IMR-90 (cell line): ENCODE measurements at regions not wholly inside any gene's neighbourhood (a gene's known extent, or its start where the extent isn't known, plus 50 kb on each side); places are given as distances from the start of the nearest gene placed in this dataset.
A peak's percentile ranks its signal among the peaks of the same experiment; 100 is the strongest.

Experiments used
- ATAC-seq: fragments of 200-7000 bp; cut with Tn5 transposase; 2 replicates; pipeline ENCODE4 v1.9.1; 2020; ENCODE audit warnings: low read depth, mild to moderate bottlenecking, moderate library complexity
- BruUV-seq: library from RNA; stranded (reverse); fragments of 400-500 nt; replicated peaks from 2 replicates; lab custom pipeline; 2021; lab: Mats Ljungman, UMichigan
- CTCF ChIA-PET: fragments of 300-600 bp; formaldehyde crosslinking; extraction: SDS; loops from one replicate; lab custom pipeline; 2021; ENCODE audit warnings: antibody characterized with exemption; lab: Yijun Ruan, JAX
- POLR2A ChIA-PET: fragments of 300-600 bp; sonication (Branson Sonifier 250); formaldehyde crosslinking; loops from one replicate; lab custom pipeline; 2022; ENCODE audit warnings: antibody characterized with exemption; ENCODE audit not compliant: unreplicated experiment; lab: Charles Lee
- DNase-seq: peaks from one replicate; pipeline ENCODE4 v3.0.0; 2013
- H2AFZ ChIP-seq: replicated peaks from 2 replicates; pipeline ENCODE3; 2013; ENCODE audit warnings: low read length, mild to moderate bottlenecking; ENCODE audit not compliant: poor library complexity
- H2AK5ac ChIP-seq: 2 replicates; pipeline ENCODE4 v1.6.1; 2013; ENCODE audit warnings: low read depth, low read length, inconsistent platforms
- H2AK9ac ChIP-seq: replicated peaks from 2 replicates; pipeline ENCODE3; 2013; ENCODE audit warnings: mild to moderate bottlenecking, low read depth, low read length, moderate library complexity; ENCODE audit not compliant: poor library complexity
- H2BK120ac ChIP-seq: 2 replicates; pipeline ENCODE4 v1.6.1; 2013; ENCODE audit warnings: low read depth, low read length, inconsistent platforms
- H2BK15ac ChIP-seq: 3 replicates; pipeline ENCODE4 v1.6.1; 2013; ENCODE audit warnings: low read depth, low read length, inconsistent platforms
- H2BK20ac ChIP-seq: 2 replicates; pipeline ENCODE4 v1.6.1; 2013; ENCODE audit warnings: low read depth, mild to moderate bottlenecking, inconsistent platforms, low read length, moderate library complexity
- H2BK5ac ChIP-seq: 2 replicates; pipeline ENCODE4 v1.6.1; 2013; ENCODE audit warnings: mild to moderate bottlenecking, low read depth, low read length, inconsistent platforms; ENCODE audit not compliant: poor library complexity, severe bottlenecking
- H3K14ac ChIP-seq: replicated peaks from 2 replicates; pipeline ENCODE4 v1.6.1; 2013; ENCODE audit warnings: low read depth, low read length, inconsistent platforms
- H3K18ac ChIP-seq: 2 replicates; pipeline ENCODE4 v1.6.1; 2013; ENCODE audit warnings: low read depth, low read length, control low read depth
- H3K23ac ChIP-seq: 2 replicates; pipeline ENCODE4 v1.6.1; 2013; ENCODE audit warnings: low read depth, low read length, inconsistent platforms
- H3K27ac ChIP-seq: 2 replicates; pipeline ENCODE4 v1.5.1; 2013; ENCODE audit warnings: mild to moderate bottlenecking, control low read depth, low read length; ENCODE audit not compliant: insufficient read depth
- H3K27me3 ChIP-seq: 2 replicates; pipeline ENCODE4 v1.6.1; 2013; ENCODE audit warnings: low read length; ENCODE audit not compliant: control insufficient read depth, insufficient read depth
- H3K36me3 ChIP-seq: 2 replicates; pipeline ENCODE4 v1.6.1; 2013; ENCODE audit warnings: low read length, mixed read lengths; ENCODE audit not compliant: control insufficient read depth, insufficient read depth
- H3K4ac ChIP-seq: 2 replicates; pipeline ENCODE4 v1.6.1; 2013; ENCODE audit warnings: low read depth, low read length, inconsistent platforms
- H3K4me1 ChIP-seq: 2 replicates; pipeline ENCODE4 v1.6.1; 2013; ENCODE audit warnings: low read length, mixed read lengths; ENCODE audit not compliant: control insufficient read depth, insufficient read depth
- H3K4me2 ChIP-seq: 2 replicates; pipeline ENCODE4 v1.6.1; 2013; ENCODE audit warnings: low read depth, mild to moderate bottlenecking, control low read depth, low read length, moderate library complexity
- H3K4me3 ChIP-seq: 2 replicates; pipeline ENCODE4 v1.5.1; 2013; ENCODE audit warnings: low read depth, mild to moderate bottlenecking, control low read depth, low read length, moderate library complexity; ENCODE audit not compliant: insufficient read depth
- H3K56ac ChIP-seq: 2 replicates; pipeline ENCODE4 v1.6.1; 2013; ENCODE audit warnings: low read length, inconsistent platforms; ENCODE audit not compliant: insufficient read depth; ENCODE audit errors: extremely low read depth
- H3K79me1 ChIP-seq, 2 experiments: 2 replicates each; pipeline ENCODE4 v1.6.1; 2013; ENCODE audit warnings: low read length in 2 of 2, inconsistent platforms in 1 of 2, low read depth in 1 of 2
- H3K9ac ChIP-seq: 2 replicates; pipeline ENCODE4 v1.6.1; 2013; ENCODE audit warnings: low read depth, low read length, control low read depth
- H3K9me1 ChIP-seq: 2 replicates; pipeline ENCODE4 v1.6.1; 2013; ENCODE audit warnings: low read length, inconsistent platforms; ENCODE audit not compliant: insufficient read depth
- H3K9me3 ChIP-seq: 2 replicates; pipeline ENCODE4 v1.6.1; 2013; ENCODE audit warnings: low read length; ENCODE audit not compliant: control insufficient read depth, insufficient read depth
- H4K20me1 ChIP-seq: 2 replicates; pipeline ENCODE4 v1.6.1; 2013; ENCODE audit warnings: low read length, inconsistent platforms; ENCODE audit not compliant: insufficient read depth
- H4K5ac ChIP-seq: 2 replicates; pipeline ENCODE4 v1.6.1; 2013; ENCODE audit warnings: mild to moderate bottlenecking, low read depth, low read length, control low read depth
- H4K8ac ChIP-seq, 2 experiments: 2 replicates each; pipeline ENCODE4 v1.6.1; 2013; ENCODE audit warnings: low read depth in 2 of 2, low read length in 2 of 2, control low read depth in 1 of 2, inconsistent platforms in 1 of 2
- H4K91ac ChIP-seq: 2 replicates; pipeline ENCODE4 v1.6.1; 2013; ENCODE audit warnings: low read depth, low read length, inconsistent platforms; ENCODE audit not compliant: insufficient read depth
- CEBPB ChIP-seq: IDR thresholded peaks from 2 replicates; pipeline ENCODE4 v1.6.1; 2012; ENCODE audit warnings: low read depth, low read length, improper control_type of control experiment
- CHD1 ChIP-seq: IDR thresholded peaks from 2 replicates; pipeline ENCODE4 v1.6.1; 2012; ENCODE audit warnings: low read depth, low read length, improper control_type of control experiment
- MAFK ChIP-seq: IDR thresholded peaks from 2 replicates; pipeline ENCODE4 v1.6.1; 2012; ENCODE audit warnings: low read depth, low read length, improper control_type of control experiment
- MXI1 ChIP-seq: IDR thresholded peaks from 2 replicates; pipeline ENCODE4 v1.6.1; 2012; ENCODE audit warnings: low read depth, mild to moderate bottlenecking, low read length, moderate library complexity, borderline replicate concordance
- POLR2A ChIP-seq: IDR thresholded peaks from 2 replicates; pipeline ENCODE4 v1.6.1; 2012; ENCODE audit warnings: mild to moderate bottlenecking, low read depth, low read length
- RAD21 ChIP-seq: IDR thresholded peaks from 2 replicates; pipeline ENCODE4 v1.6.1; 2012; ENCODE audit warnings: low read length, improper control_type of control experiment
- RCOR1 ChIP-seq: IDR thresholded peaks from 2 replicates; pipeline ENCODE4 v1.6.1; 2012; ENCODE audit warnings: mild to moderate bottlenecking, low read length, improper control_type of control experiment; ENCODE audit not compliant: insufficient replicate concordance
- RFX5 ChIP-seq: IDR thresholded peaks from 2 replicates; pipeline ENCODE4 v1.8.0; 2012; ENCODE audit warnings: low read depth, mild to moderate bottlenecking, low read length, moderate library complexity
- SMC3 ChIP-seq: fragments of 150-350 bp; IDR thresholded peaks from 2 replicates; pipeline ENCODE4 v1.6.1; 2016; ENCODE audit warnings: low read depth, mild to moderate bottlenecking, antibody characterized with exemption, low read length, moderate library complexity
- WGBS, 2 experiments: methylation state at CpG; one replicate each; pipeline versions ENCODE4 v1.1.5 to v1.1.7; 2013; ENCODE audit warnings: missing lambda C conversion rate in 2 of 2; ENCODE audit not compliant: insufficient read length in 1 of 2; ENCODE audit errors: extremely low coverage in 2 of 2; 5-methylcytosine and 5-hydroxymethylcytosine counted together
- dilution Hi-C: fragments of 300-500 bp; cut with HindIII; formaldehyde crosslinking; loops from one replicate; pipeline ENCODE4 v1.14.3; 2018; ENCODE audit warnings: low sequenced_read_pairs; ENCODE audit not compliant: unreplicated experiment
- in situ Hi-C: fragments of 300-500 bp; cut with MboI; formaldehyde crosslinking; loops from 3 replicates; pipeline ENCODE4 v1.14.3; 2019; ENCODE audit warnings: low sequenced_read_pairs, inconsistent platforms, mixed read lengths
- intact Hi-C: fragments of 100-400 bp; cut with micrococcal nuclease; formaldehyde crosslinking; loops from 2 replicates; pipeline ENCODE4 v1.10.0; 2022
- TF ChIP-seq, protein P1 (sequence below): fragments of 150-350 bp; IDR thresholded peaks from 2 replicates; pipeline ENCODE4 v1.6.1; 2016; ENCODE audit warnings: low read depth, mild to moderate bottlenecking, low read length, moderate library complexity, borderline replicate concordance
- TF ChIP-seq, protein P2 (sequence below): conservative IDR thresholded peaks from 2 replicates; pipeline ENCODE4 v1.5.1; 2012; ENCODE audit warnings: mild to moderate bottlenecking, low read depth, low read length, improper control_type of control experiment

DNA sequence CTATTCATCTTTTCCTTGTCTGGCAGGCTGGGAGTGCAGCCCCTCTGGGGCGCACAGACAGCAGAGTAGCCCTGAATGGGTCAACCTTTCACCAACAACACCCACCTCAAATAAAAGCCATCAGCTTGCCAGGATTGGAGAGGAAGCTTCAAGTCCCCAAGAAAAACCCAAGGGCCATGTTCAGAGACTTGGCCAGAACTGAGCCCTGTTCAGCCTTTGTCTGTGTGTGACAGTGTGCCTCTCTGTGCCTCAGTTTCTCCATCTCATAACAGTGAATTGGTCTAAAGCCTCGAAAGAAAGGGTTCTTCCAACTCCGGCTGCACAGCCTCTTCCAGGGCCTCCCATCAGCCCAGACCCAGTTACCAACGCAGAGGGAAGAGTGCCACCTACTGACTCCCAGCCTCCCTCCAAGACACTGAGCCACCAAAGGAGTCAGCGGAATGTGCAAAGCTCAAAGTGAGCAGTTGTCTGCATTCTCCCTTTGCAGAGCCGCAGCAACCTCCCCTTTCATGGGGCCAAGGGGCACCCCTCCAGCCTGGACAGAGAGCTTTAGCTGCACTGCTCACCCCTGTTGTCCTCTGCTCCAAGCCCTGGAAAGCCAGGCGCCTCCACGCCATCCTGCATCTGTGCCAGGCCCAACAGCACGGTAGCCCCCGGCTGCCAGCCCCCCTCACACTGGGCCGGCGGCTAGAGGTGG lies 82.7 kb upstream of the TOP1 start:
- Histone ChIP-seq H3K9ac (no peak overlapping the region), H3K4ac (no peak overlapping the region), H3K4me3 (no peak overlapping the region), H3K27ac (no peak overlapping the region), H4K5ac (no peak overlapping the region), H3K23ac (no peak overlapping the region), H3K4me2 (no peak overlapping the region), H2BK15ac (no peak overlapping the region), H3K9me1 (peaks cover 4% of the 10 kb centered on the region; the same call in 1 of the 2 replicates), H4K91ac (no peak overlapping the region), H2BK20ac (no peak overlapping the region), H3K36me3 (no peaks in the 10 kb centered on the region), H3K18ac (no peak overlapping the region), H3K79me1 (no peaks in the 10 kb centered on the region; a peak in 1 of 4 replicates), H3K56ac (no peak overlapping the region), H2AFZ (no peak overlapping the region), H4K20me1 (no peaks in the 10 kb centered on the region; the same call in 1 of the 2 replicates), H2BK5ac (no peak overlapping the region), H2BK120ac (no peak overlapping the region), H3K14ac (no peak overlapping the region), H2AK5ac (no peak overlapping the region), H2AK9ac (no peak overlapping the region), H3K27me3 (no peaks in the 10 kb centered on the region), H3K4me1 (peaks cover 1% of the 10 kb centered on the region; the same call in 1 of the 2 replicates), H4K8ac (no peak overlapping the region), H3K9me3 (no peaks in the 10 kb centered on the region)
- CTCF ChIA-PET, result interaction anchor here (0.5 to 3.3 kb wide), 9 partner anchors 15 to 1014 kb away, joined by 3 to 17 read pairs (median 3); no protein-coding TSS in a partner anchor
- BruUV-seq, result no TSS peak
- DNase-seq, result peak; percentile 52
- intact Hi-C loops, result loop anchor here (1.0 to 5.0 kb wide), 4 partner anchors 149 to 679 kb away; partner anchors contain the start of gene MAFB
- TF ChIP-seq SMC3 (peak; percentile 30; the same call in 1 of the 2 replicates), RCOR1 (no peak), MAFK (no peak), CHD1 (no peak), CEBPB (no peak), POLR2A (no peak), MXI1 (no peak), RAD21 (peak; percentile 64), RFX5 (no peak)
- TF ChIP-seq, protein P1, sequence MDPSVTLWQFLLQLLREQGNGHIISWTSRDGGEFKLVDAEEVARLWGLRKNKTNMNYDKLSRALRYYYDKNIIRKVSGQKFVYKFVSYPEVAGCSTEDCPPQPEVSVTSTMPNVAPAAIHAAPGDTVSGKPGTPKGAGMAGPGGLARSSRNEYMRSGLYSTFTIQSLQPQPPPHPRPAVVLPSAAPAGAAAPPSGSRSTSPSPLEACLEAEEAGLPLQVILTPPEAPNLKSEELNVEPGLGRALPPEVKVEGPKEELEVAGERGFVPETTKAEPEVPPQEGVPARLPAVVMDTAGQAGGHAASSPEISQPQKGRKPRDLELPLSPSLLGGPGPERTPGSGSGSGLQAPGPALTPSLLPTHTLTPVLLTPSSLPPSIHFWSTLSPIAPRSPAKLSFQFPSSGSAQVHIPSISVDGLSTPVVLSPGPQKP, result no peak
- TF ChIP-seq, protein P2, sequence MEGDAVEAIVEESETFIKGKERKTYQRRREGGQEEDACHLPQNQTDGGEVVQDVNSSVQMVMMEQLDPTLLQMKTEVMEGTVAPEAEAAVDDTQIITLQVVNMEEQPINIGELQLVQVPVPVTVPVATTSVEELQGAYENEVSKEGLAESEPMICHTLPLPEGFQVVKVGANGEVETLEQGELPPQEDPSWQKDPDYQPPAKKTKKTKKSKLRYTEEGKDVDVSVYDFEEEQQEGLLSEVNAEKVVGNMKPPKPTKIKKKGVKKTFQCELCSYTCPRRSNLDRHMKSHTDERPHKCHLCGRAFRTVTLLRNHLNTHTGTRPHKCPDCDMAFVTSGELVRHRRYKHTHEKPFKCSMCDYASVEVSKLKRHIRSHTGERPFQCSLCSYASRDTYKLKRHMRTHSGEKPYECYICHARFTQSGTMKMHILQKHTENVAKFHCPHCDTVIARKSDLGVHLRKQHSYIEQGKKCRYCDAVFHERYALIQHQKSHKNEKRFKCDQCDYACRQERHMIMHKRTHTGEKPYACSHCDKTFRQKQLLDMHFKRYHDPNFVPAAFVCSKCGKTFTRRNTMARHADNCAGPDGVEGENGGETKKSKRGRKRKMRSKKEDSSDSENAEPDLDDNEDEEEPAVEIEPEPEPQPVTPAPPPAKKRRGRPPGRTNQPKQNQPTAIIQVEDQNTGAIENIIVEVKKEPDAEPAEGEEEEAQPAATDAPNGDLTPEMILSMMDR, result peak; percentile 59
- dilution Hi-C loops, result no loop called here
- POLR2A ChIA-PET, result no interaction called here
- peak; percentile 97 for ATAC-seq
- WGBS, 2 experiments, result 0% methylated on average over 1 of the region's 12 CpGs; no CpG with 5 or more reads in 1 of the 2 experiments
- in situ Hi-C loops, result loop anchor here (10.0 kb wide), 1 partner anchor 201 kb away; no protein-coding TSS in a partner anchor
